GM12878 (cell line): ENCODE measurements at regions not wholly inside any gene's neighbourhood (a gene's known extent, or its start where the extent isn't known, plus 50 kb on each side); places are given as distances from the start of the nearest gene placed in this dataset.

Experiments used
- ASH2L ChIP-seq: fragments of 300-600, 200-600 bp; sonication (generic); IDR thresholded peaks from 2 replicates; pipeline ENCODE4 v1.6.1; 2017; ENCODE audit warnings: low read depth, mild to moderate bottlenecking, borderline replicate concordance
- BHLHE40 ChIP-seq, 2 experiments: fragments of 450-650 bp in 1 of 2; IDR thresholded peaks; 2 replicates each; pipeline ENCODE4 v1.6.1; 2011 to 2017; ENCODE audit warnings: low read depth in 2 of 2, borderline replicate concordance in 1 of 2, improper control_type of control experiment in 1 of 2, low read length in 1 of 2, mild to moderate bottlenecking in 1 of 2
- CBX3 ChIP-seq: fragments of 200-600 bp; sonication (generic); IDR thresholded peaks from 2 replicates; pipeline ENCODE4 v1.6.1; 2016; ENCODE audit warnings: low read depth, borderline replicate concordance
- CTCF ChIP-seq, 3 experiments: IDR thresholded peaks in 2 of 3; conservative IDR thresholded peaks in 1 of 3; 2 replicates each; pipeline ENCODE4 v1.5.1; 2011; ENCODE audit warnings: low read depth in 3 of 3, low read length in 3 of 3, mild to moderate bottlenecking in 3 of 3, control low read depth in 2 of 3, moderate library complexity in 2 of 3, inconsistent platforms in 1 of 3, mixed read lengths in 1 of 3; ENCODE audit not compliant: control insufficient read depth in 2 of 3, insufficient read depth in 1 of 3; ENCODE audit errors: extremely low read depth in 1 of 3
- ELK1 ChIP-seq: IDR thresholded peaks from 2 replicates; pipeline ENCODE4 v1.6.1; 2012; ENCODE audit warnings: low read depth, low read length, improper control_type of control experiment
- ESRRA ChIP-seq: IDR thresholded peaks from 2 replicates; pipeline ENCODE4 v1.6.1; 2012; ENCODE audit warnings: mild to moderate bottlenecking, low read length, improper control_type of control experiment
- FOXK2 ChIP-seq: fragments of 450-650 bp; IDR thresholded peaks from 2 replicates; pipeline ENCODE4 v1.6.1; 2017; ENCODE audit warnings: mild to moderate bottlenecking, moderate library complexity
- HDAC2 ChIP-seq: fragments of 200-600 bp; sonication (generic); IDR thresholded peaks from 2 replicates; pipeline ENCODE4 v1.6.1; 2017
- IKZF1 ChIP-seq: fragments of 450-650 bp; conservative IDR thresholded peaks from 2 replicates; pipeline ENCODE4 v1.6.1; 2017; ENCODE audit warnings: antibody characterized with exemption, mild to moderate bottlenecking
- IRF4 ChIP-seq: IDR thresholded peaks from 2 replicates; pipeline ENCODE4 v1.6.1; 2011; ENCODE audit warnings: low read depth, low read length
- KDM1A ChIP-seq: fragments of 200-600 bp; sonication (generic); IDR thresholded peaks from 2 replicates; pipeline ENCODE4 v1.6.1; 2016; ENCODE audit warnings: borderline replicate concordance
- MTA2 ChIP-seq: fragments of 450-650 bp; IDR thresholded peaks from 2 replicates; pipeline ENCODE4 v1.6.1; 2016; ENCODE audit warnings: low read depth, mild to moderate bottlenecking, moderate library complexity
- NFYA ChIP-seq: IDR thresholded peaks from 2 replicates; pipeline ENCODE4 v1.6.1; 2011; ENCODE audit warnings: low read depth, mild to moderate bottlenecking, low read length, improper control_type of control experiment, borderline replicate concordance
- NR2F1 ChIP-seq: fragments of 450-650 bp; conservative IDR thresholded peaks from 2 replicates; pipeline ENCODE4 v1.6.1; 2017; ENCODE audit warnings: mild to moderate bottlenecking
- SKIL ChIP-seq: fragments of 450-650 bp; IDR thresholded peaks from 2 replicates; pipeline ENCODE4 v1.6.1; 2017; ENCODE audit warnings: mild to moderate bottlenecking, low read depth, inconsistent platforms; ENCODE audit not compliant: poor library complexity, severe bottlenecking
- SREBF1 ChIP-seq: IDR thresholded peaks from 2 replicates; pipeline ENCODE4 v1.6.1; 2012; ENCODE audit warnings: mild to moderate bottlenecking, low read length
- ZNF217 ChIP-seq: fragments of 450-650 bp; IDR thresholded peaks from 2 replicates; pipeline ENCODE4 v1.6.1; 2017; ENCODE audit warnings: antibody characterized with exemption, mild to moderate bottlenecking
- ZNF687 ChIP-seq: fragments of 450-650 bp; IDR thresholded peaks from 2 replicates; pipeline ENCODE4 v1.6.1; 2017; ENCODE audit warnings: mild to moderate bottlenecking, moderate library complexity
- ZZZ3 ChIP-seq: IDR thresholded peaks from 2 replicates; pipeline ENCODE4 v1.6.1; 2011; ENCODE audit warnings: low read depth; ENCODE audit not compliant: control insufficient read depth, insufficient read length

- peak; percentile 34 for TF ChIP-seq SKIL
- TF ChIP-seq FOXK2: no peak
- TF ChIP-seq ASH2L: no peak
- TF ChIP-seq CBX3: no peak
- TF ChIP-seq ESRRA: no peak
- TF ChIP-seq CTCF (IDR thresholded peaks at IDR 0.05 in 2 of 3, conservative IDR thresholded peaks at IDR 0.05 in 1 of 3; ENCODE audit: control insufficient read depth in 2 of 3, extremely low read depth in 1 of 3, insufficient read depth in 1 of 3, low read depth in 3 of 3, low read length in 3 of 3): peak in 1 of 3 experiments; percentile 12; a peak in 1 of 6 replicates
- no peak for TF ChIP-seq KDM1A
- no peak for TF ChIP-seq ELK1
- TF ChIP-seq BHLHE40 (IDR thresholded peaks at IDR 0.05; ENCODE audit: borderline replicate concordance in 1 of 2, low read depth in 2 of 2, low read length in 1 of 2): no peak; a peak in 1 of 4 replicates
- TF ChIP-seq ZZZ3: no peak
- no peak for TF ChIP-seq MTA2
- TF ChIP-seq SREBF1: no peak
- no peak for TF ChIP-seq IRF4
- no peak for TF ChIP-seq ZNF217
- no peak for TF ChIP-seq NFYA
- TF ChIP-seq HDAC2: no peak
- peak; percentile 4; the same call in 1 of the 2 replicates for TF ChIP-seq NR2F1
- 0 out of 2 replicates have a peak, but pooled peaks have one; percentile 25 for TF ChIP-seq IKZF1
- TF ChIP-seq ZNF687: peak; percentile 58; the same call in 1 of the 2 replicates
Measured at GRCh38 chr12:131218923-131219669, 265.4 kb downstream of the ADGRD1 start (continued).
